H1 (cell line): ENCODE measurements at regions not wholly inside any gene's neighbourhood (a gene's known extent, or its start where the extent isn't known, plus 50 kb on each side); places are given as distances from the start of the nearest gene placed in this dataset.
A peak's percentile ranks its signal among the peaks of the same experiment; 100 is the strongest.

Experiments
- CTCF ChIA-PET: fragments of 300-600 bp; sonication (Branson Sonifier 250); formaldehyde crosslinking; loops from one replicate; lab custom pipeline; 2021; ENCODE audit not compliant: partially characterized antibody; lab: Charles Lee
- POLR2A ChIA-PET: fragments of 300-600 bp; sonication (Branson Sonifier 250); formaldehyde crosslinking; loops from one replicate; lab custom pipeline; 2021; ENCODE audit warnings: inconsistent platforms; ENCODE audit not compliant: partially characterized antibody; lab: Charles Lee
- DNase-seq, 2 experiments: peaks; one replicate each; pipeline versions ENCODE4 v3.0.0 to v3.0.0-alpha.2; 2010 to 2022; ENCODE audit warnings: low spot score in 2 of 2, low read depth in 1 of 2, mixed read lengths in 1 of 2
- FAIRE-seq: peaks from 2 replicates; lab custom pipeline; 2011; peaks lifted over from hg19 to GRCh38; lab: Jason Lieb, UNC
- H2AFZ ChIP-seq: 2 replicates; pipeline ENCODE4 v1.8.1; 2012; ENCODE audit warnings: low read length, inconsistent platforms
- H2AK5ac ChIP-seq: 2 replicates; pipeline ENCODE4 v1.6.1; 2013; ENCODE audit warnings: low read depth, low read length
- H2BK120ac ChIP-seq: replicated peaks from 2 replicates; pipeline ENCODE3; 2013; ENCODE audit warnings: low read depth, low read length, inconsistent platforms
- H2BK12ac ChIP-seq: 2 replicates; pipeline ENCODE4 v1.6.1; 2013; ENCODE audit warnings: low read depth, low read length
- H2BK15ac ChIP-seq: 2 replicates; pipeline ENCODE4 v1.6.1; 2013; ENCODE audit warnings: low read length
- H2BK20ac ChIP-seq: 2 replicates; pipeline ENCODE4 v1.6.1; 2013; ENCODE audit warnings: low read length
- H2BK5ac ChIP-seq: 2 replicates; pipeline ENCODE4 v1.6.1; 2013; ENCODE audit warnings: low read depth, low read length
- H3K14ac ChIP-seq: 2 replicates; pipeline ENCODE4 v1.6.1; 2013; ENCODE audit warnings: inconsistent platforms; ENCODE audit not compliant: insufficient read length
- H3K18ac ChIP-seq: 2 replicates; pipeline ENCODE4 v1.6.1; 2013; ENCODE audit warnings: low read length; ENCODE audit errors: extremely low read depth
- H3K23ac ChIP-seq: 2 replicates; pipeline ENCODE4 v1.6.1; 2013; ENCODE audit warnings: inconsistent platforms; ENCODE audit not compliant: insufficient read length
- H3K23me2 ChIP-seq: 2 replicates; pipeline ENCODE4 v1.6.1; 2013; ENCODE audit warnings: low read depth, low read length
- H3K27ac ChIP-seq: 2 replicates; pipeline ENCODE4 v1.6.1; 2011; ENCODE audit warnings: low read depth, low read length, inconsistent platforms
- H3K27me3 ChIP-seq, 4 experiments: replicated peaks in 1 of 4; 1 replicate in 1 of 4; 2 replicates in 3 of 4; pipeline versions ENCODE4 v1.6.1 to v1.8.1; 2011 to 2013; ENCODE audit warnings: low read length in 3 of 4, mild to moderate bottlenecking in 3 of 4, inconsistent platforms in 2 of 4, mixed read lengths in 2 of 4, moderate library complexity in 1 of 4; ENCODE audit not compliant: control insufficient read depth in 3 of 4, insufficient read depth in 3 of 4; ENCODE audit errors: extremely low read depth in 1 of 4
- H3K36me3 ChIP-seq, 4 experiments: 2 replicates each; pipeline versions ENCODE4 v1.6.1 to v1.8.1; 2011 to 2013; ENCODE audit warnings: mild to moderate bottlenecking in 4 of 4, low read length in 3 of 4, moderate library complexity in 2 of 4, control low read depth in 1 of 4, inconsistent platforms in 1 of 4; ENCODE audit not compliant: insufficient read depth in 4 of 4, control insufficient read depth in 2 of 4
- H3K4ac ChIP-seq: replicated peaks from 2 replicates; pipeline ENCODE3; 2013; ENCODE audit warnings: low read length, low read depth, mixed read lengths, inconsistent platforms; ENCODE audit not compliant: insufficient read length
- H3K4me1 ChIP-seq, 4 experiments: replicated peaks in 1 of 4; 1 replicate in 1 of 4; 2 replicates in 3 of 4; pipeline versions ENCODE4 v1.6.1 to v1.8.1; 2011 to 2013; ENCODE audit warnings: low read length in 3 of 4, inconsistent platforms in 2 of 4, mixed read lengths in 1 of 4; ENCODE audit not compliant: insufficient read depth in 4 of 4, control insufficient read depth in 3 of 4
- H3K4me2 ChIP-seq, 2 experiments: 2 replicates each; pipeline versions ENCODE4 v1.6.1 to v1.8.1; 2011 to 2013; ENCODE audit warnings: low read depth in 2 of 2, low read length in 2 of 2, control low read depth in 1 of 2, inconsistent platforms in 1 of 2, mild to moderate bottlenecking in 1 of 2; ENCODE audit not compliant: insufficient read depth in 1 of 2
- H3K4me3 ChIP-seq, 4 experiments: fragments of 200-600, 300-600 bp in 1 of 4; sonication (generic), shearing (Covaris generic), sonication (Bioruptor Twin) in 1 of 4; 2 replicates each; pipeline versions ENCODE4 v1.5.1 to v1.8.1; 2011 to 2016; ENCODE audit warnings: low read length in 4 of 4, low read depth in 3 of 4, control low read depth in 2 of 4, inconsistent platforms in 2 of 4, mild to moderate bottlenecking in 2 of 4, mixed read lengths in 1 of 4, moderate library complexity in 1 of 4; ENCODE audit not compliant: insufficient read depth in 2 of 4; ENCODE audit errors: extremely low read depth in 1 of 4
- H3K56ac ChIP-seq: replicated peaks from 2 replicates; pipeline ENCODE3; 2013; ENCODE audit warnings: low read depth, mild to moderate bottlenecking, mixed read lengths, low read length, inconsistent platforms; ENCODE audit not compliant: insufficient read length
- H3K79me1 ChIP-seq: 2 replicates; pipeline ENCODE4 v1.6.1; 2013; ENCODE audit warnings: low read depth, low read length, control low read depth
- H3K79me2 ChIP-seq, 2 experiments: 2 replicates each; pipeline versions ENCODE4 v1.6.1 to v1.8.1; 2012 to 2013; ENCODE audit warnings: low read length in 2 of 2, mild to moderate bottlenecking in 2 of 2, inconsistent platforms in 1 of 2; ENCODE audit not compliant: insufficient read depth in 2 of 2, control insufficient read depth in 1 of 2
- H3K9ac ChIP-seq, 4 experiments: replicated peaks in 1 of 4; 1 replicate in 1 of 4; 2 replicates in 3 of 4; pipeline versions ENCODE4 v1.6.1 to v1.8.1; 2011 to 2013; ENCODE audit warnings: low read depth in 3 of 4, low read length in 3 of 4, control low read depth in 2 of 4, mild to moderate bottlenecking in 2 of 4, moderate library complexity in 2 of 4, inconsistent platforms in 1 of 4; ENCODE audit errors: extremely low read depth in 1 of 4
- H3K9me3 ChIP-seq, 2 experiments: 2 replicates each; pipeline versions ENCODE4 v1.6.1 to v1.8.1; 2012 to 2013; ENCODE audit warnings: mild to moderate bottlenecking in 2 of 2, moderate library complexity in 2 of 2, control low read depth in 1 of 2, inconsistent platforms in 1 of 2, low read depth in 1 of 2, low read length in 1 of 2, mixed read lengths in 1 of 2; ENCODE audit not compliant: insufficient read depth in 2 of 2
- H4K20me1 ChIP-seq, 2 experiments: replicated peaks in 1 of 2; 2 replicates each; pipeline versions ENCODE3 to v1.8.1; 2011 to 2013; ENCODE audit warnings: inconsistent platforms in 2 of 2, low read length in 2 of 2, mild to moderate bottlenecking in 1 of 2; ENCODE audit not compliant: insufficient read depth in 2 of 2, control insufficient read depth in 1 of 2
- H4K5ac ChIP-seq: 2 replicates; pipeline ENCODE4 v1.6.1; 2013; ENCODE audit warnings: low read length, low read depth, mixed read lengths, inconsistent platforms; ENCODE audit not compliant: insufficient read length
- H4K8ac ChIP-seq: 2 replicates; pipeline ENCODE4 v1.8.0; 2013; ENCODE audit warnings: mild to moderate bottlenecking, moderate library complexity, low read length, inconsistent platforms; ENCODE audit not compliant: insufficient read depth; ENCODE audit errors: extremely low read depth
- H4K91ac ChIP-seq: replicated peaks from 2 replicates; pipeline ENCODE3; 2013; ENCODE audit warnings: low read length, mixed read lengths, inconsistent platforms; ENCODE audit not compliant: insufficient read length
- RAD21 ChIP-seq, 2 experiments: IDR thresholded peaks in 1 of 2; conservative IDR thresholded peaks in 1 of 2; 2 replicates each; pipeline ENCODE4 v1.6.1; 2011; ENCODE audit warnings: low read depth in 2 of 2, low read length in 2 of 2, improper control_type of control experiment in 1 of 2, inconsistent platforms in 1 of 2, mild to moderate bottlenecking in 1 of 2, moderate library complexity in 1 of 2
- RBBP5 ChIP-seq: IDR thresholded peaks from 2 replicates; pipeline ENCODE4 v1.7.1; 2012; ENCODE audit warnings: low read depth, mild to moderate bottlenecking, inconsistent platforms, low read length, moderate library complexity, borderline replicate concordance
- SRF ChIP-seq: IDR thresholded peaks from 2 replicates; pipeline ENCODE4 v1.6.1; 2011; ENCODE audit warnings: mild to moderate bottlenecking, low read depth, low read length, moderate library complexity
- WGBS, 2 experiments: shearing (Covaris generic) in 1 of 2; methylation state at CpG; one replicate each; pipeline versions ENCODE4 v1.1.6 to v1.1.7; 2013 to 2015; ENCODE audit warnings: low lambda C conversion rate in 2 of 2, mixed read lengths in 2 of 2, inconsistent platforms in 1 of 2, low coverage in 1 of 2, missing lambda C conversion rate in 1 of 2; ENCODE audit not compliant: insufficient replicate concordance in 2 of 2, insufficient coverage in 1 of 2, insufficient read length in 1 of 2; ENCODE audit errors: extremely low coverage in 1 of 2, missing lambda C conversion rate in 1 of 2; 5-methylcytosine and 5-hydroxymethylcytosine counted together

- Histone ChIP-seq H3K56ac (no peak overlapping the region), H4K20me1 (no peaks in the 10 kb centered on the region), H3K23ac (no peak overlapping the region), H2AK5ac (no peak overlapping the region), H3K4me3 (no peak overlapping the region), H3K27ac (no peak overlapping the region), H4K5ac (no peak overlapping the region), H3K79me2 (no peaks in the 10 kb centered on the region), H3K4me2 (no peak overlapping the region), H3K9me3 (no peaks in the 10 kb centered on the region), H3K9ac (no peak overlapping the region), H2BK12ac (no peak overlapping the region), H3K79me1 (no peaks in the 10 kb centered on the region), H3K4me1 (no peaks in the 10 kb centered on the region), H3K27me3 (no peaks in the 10 kb centered on the region), H4K91ac (no peak overlapping the region), H3K18ac (no peak overlapping the region), H3K23me2 (no peaks in the 10 kb centered on the region), H3K4ac (no peak overlapping the region), H2BK20ac (no peak overlapping the region), H2BK120ac (no peak overlapping the region), H3K36me3 (no peaks in the 10 kb centered on the region), H2AFZ (no peak overlapping the region), H2BK5ac (no peak overlapping the region), H4K8ac (no peak overlapping the region), H2BK15ac (no peak overlapping the region), H3K14ac (no peak overlapping the region)
- CTCF ChIA-PET, result interaction anchor here (0.8 to 2.0 kb wide), 6 partner anchors 15 to 181 kb away, joined by 3 to 8 read pairs (median 4); no protein-coding TSS in a partner anchor
- 90% methylated on average over 2 of the region's 2 CpGs; no CpG with 5 or more reads in 1 of the 2 experiments for WGBS, 2 experiments
- DNase-seq, result no peak
- no peak for FAIRE-seq
- TF ChIP-seq RBBP5 (no peak), RAD21 (IDR thresholded peaks at IDR 0.05 in 1 of 2, conservative IDR thresholded peaks at IDR 0.05 in 1 of 2; ENCODE audit: low read depth in 2 of 2, low read length in 2 of 2) (peak; percentile 9 to 20; a peak in 2 of 4 replicates), SRF (no peak)
- POLR2A ChIA-PET, result no interaction called here
These were observed 61.3 kb upstream of the CAV2 start for GRCh38 chr7:116438267-116438666.
